WTC11 (cell line): ENCODE measurements at regions not wholly inside any gene's neighbourhood (a gene's known extent, or its start where the extent isn't known, plus 50 kb on each side); places are given as distances from the start of the nearest gene placed in this dataset.

Experiments
- ATAC-seq: fragments of 200-7000 bp; cut with Tn5 transposase; 2 replicates; pipeline ENCODE4 v1.10.0; 2021; ENCODE audit warnings: mild to moderate bottlenecking, moderate library complexity
- CTCF ChIA-PET: fragments of 300-600 bp; sonication (Branson Sonifier 250); formaldehyde crosslinking; loops from one replicate; lab custom pipeline; 2021; ENCODE audit warnings: antibody characterized with exemption; lab: Charles Lee
- POLR2A ChIA-PET: fragments of 350-600 bp; sonication (Branson Sonifier 250); formaldehyde crosslinking; loops from one replicate; lab custom pipeline; 2021; ENCODE audit warnings: antibody characterized with exemption; lab: Charles Lee
- DNase-seq: peaks from one replicate; pipeline ENCODE4 v3.0.0; 2021; ENCODE audit warnings: low spot score
- H3K27ac Mint-ChIP-seq: 2 replicates; pipeline ENCODE4 v1.8.0; 2021; ENCODE audit warnings: mixed read lengths
- H3K27me3 Mint-ChIP-seq: 2 replicates; pipeline ENCODE4 v1.8.0; 2021; ENCODE audit warnings: low read depth, mild to moderate bottlenecking, moderate library complexity, mixed read lengths
- H3K36me3 Mint-ChIP-seq: 2 replicates; pipeline ENCODE4 v1.8.0; 2021; ENCODE audit warnings: mixed read lengths
- H3K4me1 Mint-ChIP-seq: 2 replicates; pipeline ENCODE4 v1.8.0; 2022; ENCODE audit warnings: mixed read lengths
- H3K4me3 Mint-ChIP-seq: 2 replicates; pipeline ENCODE4 v1.8.0; 2021; ENCODE audit warnings: mild to moderate bottlenecking, moderate library complexity, mixed read lengths
- H3K9me3 Mint-ChIP-seq: 2 replicates; pipeline ENCODE4 v1.8.0; 2021; ENCODE audit warnings: mixed read lengths
- CBFB ChIP-seq: sonication (generic); formaldehyde crosslinking; IDR thresholded peaks from 2 replicates; pipeline ENCODE4 v1.8.1; 2022; ENCODE audit warnings: mild to moderate bottlenecking, low read depth, missing genetic modification reagents
- CREB1 ChIP-seq: sonication (generic); formaldehyde crosslinking; IDR thresholded peaks from 2 replicates; pipeline ENCODE4 v1.8.0; 2023; ENCODE audit warnings: mild to moderate bottlenecking, missing genetic modification reagents
- CTCF ChIP-seq: fragments of 200-600 bp; IDR thresholded peaks from 2 replicates; pipeline ENCODE4 v1.8.0; 2022; ENCODE audit warnings: antibody characterized with exemption
- EMX1 ChIP-seq: fragments of 250-450 bp; sonication (Bioruptor Pico); IDR thresholded peaks from 2 replicates; pipeline ENCODE4 v1.8.0; 2021; ENCODE audit warnings: mild to moderate bottlenecking
- ETV6 ChIP-seq: sonication (generic); formaldehyde crosslinking; IDR thresholded peaks from 2 replicates; pipeline ENCODE4 v1.8.1; 2022; ENCODE audit warnings: mild to moderate bottlenecking, missing genetic modification reagents
- FOXJ3 ChIP-seq: sonication (generic); formaldehyde crosslinking; IDR thresholded peaks from 2 replicates; pipeline ENCODE4 v1.9.0; 2021; ENCODE audit warnings: missing genetic modification reagents, mild to moderate bottlenecking, borderline replicate concordance
- JAZF1 ChIP-seq: fragments of 250-450 bp; sonication (Bioruptor Pico); IDR thresholded peaks from 2 replicates; pipeline ENCODE4 v1.9.0; 2021; ENCODE audit warnings: moderate library complexity, mild to moderate bottlenecking, inconsistent platforms
- NFE2L1 ChIP-seq: sonication (generic); formaldehyde crosslinking; IDR thresholded peaks from 2 replicates; pipeline ENCODE4 v1.8.1; 2023; ENCODE audit warnings: missing genetic modification reagents
- NR1H2 ChIP-seq: sonication (generic); formaldehyde crosslinking; IDR thresholded peaks from 2 replicates; pipeline ENCODE4 v1.9.0; 2021; ENCODE audit warnings: mild to moderate bottlenecking, moderate library complexity, missing genetic modification reagents
- OVOL2 ChIP-seq: fragments of 250-450 bp; sonication (Bioruptor Pico); IDR thresholded peaks from 2 replicates; pipeline ENCODE4 v1.9.0; 2021; ENCODE audit warnings: mild to moderate bottlenecking, borderline replicate concordance
- RELA ChIP-seq: sonication (generic); formaldehyde crosslinking; IDR thresholded peaks from 2 replicates; pipeline ENCODE4 v1.8.1; 2022; ENCODE audit warnings: missing genetic modification reagents, mild to moderate bottlenecking, borderline replicate concordance
- SOX15 ChIP-seq: fragments of 250-450 bp; sonication (Bioruptor Pico); IDR thresholded peaks from 2 replicates; pipeline ENCODE4 v1.9.0; 2021; ENCODE audit warnings: mild to moderate bottlenecking
- TEAD1 ChIP-seq: sonication (generic); formaldehyde crosslinking; IDR thresholded peaks from 2 replicates; pipeline ENCODE4 v1.8.0; 2022; ENCODE audit warnings: mild to moderate bottlenecking, missing genetic modification reagents
- ZNF317 ChIP-seq: sonication (generic); formaldehyde crosslinking; IDR thresholded peaks from 2 replicates; pipeline ENCODE4 v1.8.1; 2023; ENCODE audit warnings: low read depth, mild to moderate bottlenecking, moderate library complexity, missing genetic modification reagents, borderline replicate concordance
- ZNF396 ChIP-seq: fragments of 250-450 bp; sonication (Bioruptor Pico); IDR thresholded peaks from 2 replicates; pipeline ENCODE4 v1.8.0; 2021; ENCODE audit warnings: mild to moderate bottlenecking, moderate library complexity, borderline replicate concordance
- TF ChIP-seq, protein P1 (sequence below): fragments of 250-450 bp; sonication (Bioruptor Pico); IDR thresholded peaks from 2 replicates; pipeline ENCODE4 v1.9.0; 2021; ENCODE audit warnings: mild to moderate bottlenecking, borderline replicate concordance
- TF ChIP-seq, protein P2 (sequence below): fragments of 250-450 bp; sonication (Bioruptor Pico); IDR thresholded peaks from 2 replicates; pipeline ENCODE4 v1.9.0; 2021; ENCODE audit warnings: mild to moderate bottlenecking
- TF ChIP-seq, protein P3 (sequence below): sonication (generic); formaldehyde crosslinking; IDR thresholded peaks from 2 replicates; pipeline ENCODE4 v1.8.1; 2023; ENCODE audit warnings: mild to moderate bottlenecking, missing genetic modification reagents, borderline replicate concordance

DNA sequence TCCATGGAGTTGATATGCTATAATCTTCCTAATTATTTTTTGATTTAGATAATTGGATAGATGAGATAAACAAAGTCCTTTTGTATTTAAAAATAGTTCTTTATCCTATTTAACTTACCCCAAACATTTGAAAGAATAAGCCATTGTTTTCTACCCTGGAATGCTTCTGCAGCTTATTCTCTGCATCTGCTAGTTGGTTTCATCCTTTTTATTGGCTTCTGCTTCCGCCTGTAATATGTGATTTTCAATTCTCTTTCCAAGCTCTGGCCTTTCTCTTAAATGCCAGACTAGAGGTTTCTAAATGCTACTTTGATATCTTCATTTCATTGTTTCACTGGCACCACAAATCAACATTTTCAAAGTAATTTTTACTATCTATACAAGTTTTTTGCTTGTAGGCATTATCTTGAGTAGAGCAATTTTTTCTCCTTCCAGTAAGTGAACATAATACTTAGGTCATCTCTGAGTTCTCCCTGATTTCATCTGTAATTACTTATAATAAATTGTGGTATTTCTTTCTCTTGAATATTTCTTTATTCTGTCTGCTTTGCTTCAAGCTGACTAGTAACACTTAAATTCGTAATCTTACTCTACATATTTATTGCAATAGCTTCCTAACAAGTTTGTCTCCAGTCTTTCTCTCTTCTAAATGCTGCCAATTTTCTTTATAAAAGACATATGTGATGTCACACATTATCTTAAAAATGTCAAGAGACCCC is 958.4 kb downstream of the SLC6A15 start:
- ChIA-PET POLR2A (no interaction called here), CTCF (interaction anchor here (1.2 kb wide), 1 partner anchor 126 kb away, joined by 3 read pairs; no protein-coding TSS in a partner anchor)
- no peak overlapping the region for H3K4me3 Mint-ChIP-seq
- no peak for DNase-seq
- no peaks in the 10 kb centered on the region for H3K27me3 Mint-ChIP-seq
- H3K4me1 Mint-ChIP-seq = peaks cover 25% of the 10 kb centered on the region
- ATAC-seq = no peak
- H3K9me3 Mint-ChIP-seq = peaks cover 14% of the 10 kb centered on the region
- TF ChIP-seq ZNF396 (CRISPR knock-in tag) = no peak
- TF ChIP-seq, protein P1, sequence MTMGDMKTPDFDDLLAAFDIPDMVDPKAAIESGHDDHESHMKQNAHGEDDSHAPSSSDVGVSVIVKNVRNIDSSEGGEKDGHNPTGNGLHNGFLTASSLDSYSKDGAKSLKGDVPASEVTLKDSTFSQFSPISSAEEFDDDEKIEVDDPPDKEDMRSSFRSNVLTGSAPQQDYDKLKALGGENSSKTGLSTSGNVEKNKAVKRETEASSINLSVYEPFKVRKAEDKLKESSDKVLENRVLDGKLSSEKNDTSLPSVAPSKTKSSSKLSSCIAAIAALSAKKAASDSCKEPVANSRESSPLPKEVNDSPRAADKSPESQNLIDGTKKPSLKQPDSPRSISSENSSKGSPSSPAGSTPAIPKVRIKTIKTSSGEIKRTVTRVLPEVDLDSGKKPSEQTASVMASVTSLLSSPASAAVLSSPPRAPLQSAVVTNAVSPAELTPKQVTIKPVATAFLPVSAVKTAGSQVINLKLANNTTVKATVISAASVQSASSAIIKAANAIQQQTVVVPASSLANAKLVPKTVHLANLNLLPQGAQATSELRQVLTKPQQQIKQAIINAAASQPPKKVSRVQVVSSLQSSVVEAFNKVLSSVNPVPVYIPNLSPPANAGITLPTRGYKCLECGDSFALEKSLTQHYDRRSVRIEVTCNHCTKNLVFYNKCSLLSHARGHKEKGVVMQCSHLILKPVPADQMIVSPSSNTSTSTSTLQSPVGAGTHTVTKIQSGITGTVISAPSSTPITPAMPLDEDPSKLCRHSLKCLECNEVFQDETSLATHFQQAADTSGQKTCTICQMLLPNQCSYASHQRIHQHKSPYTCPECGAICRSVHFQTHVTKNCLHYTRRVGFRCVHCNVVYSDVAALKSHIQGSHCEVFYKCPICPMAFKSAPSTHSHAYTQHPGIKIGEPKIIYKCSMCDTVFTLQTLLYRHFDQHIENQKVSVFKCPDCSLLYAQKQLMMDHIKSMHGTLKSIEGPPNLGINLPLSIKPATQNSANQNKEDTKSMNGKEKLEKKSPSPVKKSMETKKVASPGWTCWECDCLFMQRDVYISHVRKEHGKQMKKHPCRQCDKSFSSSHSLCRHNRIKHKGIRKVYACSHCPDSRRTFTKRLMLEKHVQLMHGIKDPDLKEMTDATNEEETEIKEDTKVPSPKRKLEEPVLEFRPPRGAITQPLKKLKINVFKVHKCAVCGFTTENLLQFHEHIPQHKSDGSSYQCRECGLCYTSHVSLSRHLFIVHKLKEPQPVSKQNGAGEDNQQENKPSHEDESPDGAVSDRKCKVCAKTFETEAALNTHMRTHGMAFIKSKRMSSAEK (CRISPR knock-in tag) = no peak
- no peak for TF ChIP-seq RELA (CRISPR knock-in tag)
- TF ChIP-seq EMX1 (CRISPR knock-in tag) = no peak
- TF ChIP-seq ETV6 (CRISPR knock-in tag) = no peak
- TF ChIP-seq OVOL2 (CRISPR knock-in tag) = no peak
- TF ChIP-seq, protein P2, sequence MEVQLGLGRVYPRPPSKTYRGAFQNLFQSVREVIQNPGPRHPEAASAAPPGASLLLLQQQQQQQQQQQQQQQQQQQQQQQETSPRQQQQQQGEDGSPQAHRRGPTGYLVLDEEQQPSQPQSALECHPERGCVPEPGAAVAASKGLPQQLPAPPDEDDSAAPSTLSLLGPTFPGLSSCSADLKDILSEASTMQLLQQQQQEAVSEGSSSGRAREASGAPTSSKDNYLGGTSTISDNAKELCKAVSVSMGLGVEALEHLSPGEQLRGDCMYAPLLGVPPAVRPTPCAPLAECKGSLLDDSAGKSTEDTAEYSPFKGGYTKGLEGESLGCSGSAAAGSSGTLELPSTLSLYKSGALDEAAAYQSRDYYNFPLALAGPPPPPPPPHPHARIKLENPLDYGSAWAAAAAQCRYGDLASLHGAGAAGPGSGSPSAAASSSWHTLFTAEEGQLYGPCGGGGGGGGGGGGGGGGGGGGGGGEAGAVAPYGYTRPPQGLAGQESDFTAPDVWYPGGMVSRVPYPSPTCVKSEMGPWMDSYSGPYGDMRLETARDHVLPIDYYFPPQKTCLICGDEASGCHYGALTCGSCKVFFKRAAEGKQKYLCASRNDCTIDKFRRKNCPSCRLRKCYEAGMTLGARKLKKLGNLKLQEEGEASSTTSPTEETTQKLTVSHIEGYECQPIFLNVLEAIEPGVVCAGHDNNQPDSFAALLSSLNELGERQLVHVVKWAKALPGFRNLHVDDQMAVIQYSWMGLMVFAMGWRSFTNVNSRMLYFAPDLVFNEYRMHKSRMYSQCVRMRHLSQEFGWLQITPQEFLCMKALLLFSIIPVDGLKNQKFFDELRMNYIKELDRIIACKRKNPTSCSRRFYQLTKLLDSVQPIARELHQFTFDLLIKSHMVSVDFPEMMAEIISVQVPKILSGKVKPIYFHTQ (CRISPR knock-in tag) = no peak
- no peak for TF ChIP-seq ZNF317
- TF ChIP-seq SOX15 (CRISPR knock-in tag) = no peak
- no peak for TF ChIP-seq CTCF
- TF ChIP-seq, all 79 proteins: peak for 0
- Mint-ChIP-seq H3K36me3 (peaks cover 14% of the 10 kb centered on the region), H3K27ac (no peak overlapping the region)

GRCh38 chr12:83945871-83946270 is 966.7 kb downstream of the SLC6A15 start:
- CTCF ChIA-PET = no interaction called here
- Mint-ChIP-seq H3K27ac (no peak overlapping the region), H3K27me3 (no peaks in the 10 kb centered on the region), H3K4me1 (peaks cover 23% of the 10 kb centered on the region), H3K4me3 (no peak overlapping the region), H3K36me3 (peaks cover 8% of the 10 kb centered on the region), H3K9me3 (peaks cover 19% of the 10 kb centered on the region)
- POLR2A ChIA-PET = no interaction called here
- DNase-seq (no peak), ATAC-seq (no peak)
- TF ChIP-seq EMX1 (CRISPR knock-in tag) (no peak), TEAD1 (CRISPR knock-in tag) (no peak), NFE2L1 (CRISPR knock-in tag) (no peak), JAZF1 (CRISPR knock-in tag) (no peak), CREB1 (CRISPR knock-in tag) (no peak), CBFB (CRISPR knock-in tag) (no peak), NR1H2 (CRISPR knock-in tag) (no peak), FOXJ3 (no peak)
- TF ChIP-seq, protein P1 (CRISPR knock-in tag) = no peak
- TF ChIP-seq, protein P3, sequence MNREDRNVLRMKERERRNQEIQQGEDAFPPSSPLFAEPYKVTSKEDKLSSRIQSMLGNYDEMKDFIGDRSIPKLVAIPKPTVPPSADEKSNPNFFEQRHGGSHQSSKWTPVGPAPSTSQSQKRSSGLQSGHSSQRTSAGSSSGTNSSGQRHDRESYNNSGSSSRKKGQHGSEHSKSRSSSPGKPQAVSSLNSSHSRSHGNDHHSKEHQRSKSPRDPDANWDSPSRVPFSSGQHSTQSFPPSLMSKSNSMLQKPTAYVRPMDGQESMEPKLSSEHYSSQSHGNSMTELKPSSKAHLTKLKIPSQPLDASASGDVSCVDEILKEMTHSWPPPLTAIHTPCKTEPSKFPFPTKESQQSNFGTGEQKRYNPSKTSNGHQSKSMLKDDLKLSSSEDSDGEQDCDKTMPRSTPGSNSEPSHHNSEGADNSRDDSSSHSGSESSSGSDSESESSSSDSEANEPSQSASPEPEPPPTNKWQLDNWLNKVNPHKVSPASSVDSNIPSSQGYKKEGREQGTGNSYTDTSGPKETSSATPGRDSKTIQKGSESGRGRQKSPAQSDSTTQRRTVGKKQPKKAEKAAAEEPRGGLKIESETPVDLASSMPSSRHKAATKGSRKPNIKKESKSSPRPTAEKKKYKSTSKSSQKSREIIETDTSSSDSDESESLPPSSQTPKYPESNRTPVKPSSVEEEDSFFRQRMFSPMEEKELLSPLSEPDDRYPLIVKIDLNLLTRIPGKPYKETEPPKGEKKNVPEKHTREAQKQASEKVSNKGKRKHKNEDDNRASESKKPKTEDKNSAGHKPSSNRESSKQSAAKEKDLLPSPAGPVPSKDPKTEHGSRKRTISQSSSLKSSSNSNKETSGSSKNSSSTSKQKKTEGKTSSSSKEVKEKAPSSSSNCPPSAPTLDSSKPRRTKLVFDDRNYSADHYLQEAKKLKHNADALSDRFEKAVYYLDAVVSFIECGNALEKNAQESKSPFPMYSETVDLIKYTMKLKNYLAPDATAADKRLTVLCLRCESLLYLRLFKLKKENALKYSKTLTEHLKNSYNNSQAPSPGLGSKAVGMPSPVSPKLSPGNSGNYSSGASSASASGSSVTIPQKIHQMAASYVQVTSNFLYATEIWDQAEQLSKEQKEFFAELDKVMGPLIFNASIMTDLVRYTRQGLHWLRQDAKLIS = no peak
